Fibroblast of skin of left biceps (primary cell): ENCODE measurements at regions not wholly inside any gene's neighbourhood (a gene's known extent, or its start where the extent isn't known, plus 50 kb on each side); places are given as distances from the start of the nearest gene placed in this dataset.

Experiments used
- DNase-seq, 2 experiments: peaks; one replicate each; pipeline ENCODE4 v3.0.0-alpha.2; 2013; ENCODE audit warnings: low read depth in 2 of 2

DNA sequence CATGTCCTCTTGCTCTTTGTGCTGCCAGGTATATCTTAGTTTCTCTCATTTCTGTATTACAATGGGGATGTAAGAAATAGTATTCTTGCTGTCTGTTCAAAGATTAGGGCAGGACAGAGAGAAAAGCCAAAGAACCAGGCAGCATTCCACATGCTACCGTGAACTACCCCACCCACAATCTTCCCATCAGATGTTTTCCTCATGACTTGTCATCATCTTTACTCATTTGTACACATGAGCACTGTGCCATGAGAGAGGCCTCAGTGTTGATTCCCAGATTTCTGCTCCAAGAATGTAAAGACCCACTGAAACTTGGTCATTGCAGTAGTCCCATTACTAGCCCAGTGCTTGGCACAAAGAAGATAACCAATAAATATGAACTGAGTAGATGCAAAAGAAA, 354.6 kb upstream of the RASGEF1B start:
- DNase-seq: no peak

DNA sequence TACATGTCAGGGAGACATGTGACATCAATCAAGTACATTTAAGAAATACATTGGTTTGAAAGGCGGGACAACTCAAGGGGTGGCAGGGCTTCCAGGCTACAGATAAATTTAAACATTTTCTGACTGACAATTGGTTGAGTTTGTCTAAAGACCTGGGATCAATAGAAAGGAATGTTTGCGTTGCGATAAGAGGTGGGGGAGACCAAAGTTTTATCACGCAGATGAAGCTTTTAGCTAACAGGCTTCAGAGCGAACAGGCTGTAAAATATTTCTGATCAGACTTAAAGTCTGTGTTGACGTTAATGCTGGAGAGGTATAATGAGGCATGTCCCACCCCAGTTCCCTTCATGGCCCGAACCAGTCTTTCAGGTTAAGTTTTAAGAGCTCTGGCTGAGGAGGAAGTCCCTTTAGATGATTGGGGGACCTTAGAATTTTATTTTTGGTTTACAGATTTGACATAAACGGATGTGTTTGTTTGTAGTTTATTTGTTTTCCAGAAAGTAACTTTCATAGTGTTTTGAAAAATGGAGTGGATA, 346.7 kb upstream of the RASGEF1B start:
- DNase-seq: no peak

DNA sequence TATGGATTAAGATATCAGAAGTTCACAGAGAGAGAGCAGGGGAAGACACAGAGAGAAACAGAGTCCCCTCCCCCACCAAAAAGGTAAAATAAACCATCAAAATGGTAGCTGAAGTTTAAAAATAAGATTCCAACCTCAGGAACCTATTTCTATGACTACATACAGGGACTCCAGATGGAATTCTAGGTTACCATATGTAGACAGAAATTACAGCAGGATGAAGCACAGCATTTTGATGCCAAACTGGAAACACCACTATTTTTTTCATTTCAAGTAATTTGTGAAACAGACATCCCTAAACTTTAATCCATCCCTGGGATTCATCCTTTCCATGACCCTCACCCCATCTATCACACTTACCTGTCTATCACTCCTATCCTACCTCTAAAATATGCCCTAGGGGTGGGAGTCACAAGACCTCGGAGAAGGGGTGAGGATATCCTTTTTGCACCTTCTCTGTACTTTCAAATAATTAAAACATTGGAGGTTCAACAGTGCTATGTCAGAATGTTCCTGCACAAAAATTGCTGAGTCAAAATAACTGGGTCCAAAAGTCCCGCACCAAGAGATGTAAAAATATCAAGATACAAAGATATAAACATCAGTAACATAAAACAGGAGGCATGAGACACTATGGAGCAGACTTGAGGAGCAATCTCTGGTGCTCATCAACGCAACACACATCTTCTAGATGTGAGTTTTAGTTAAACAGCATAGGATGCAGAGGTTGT, 344.5 kb upstream of the RASGEF1B start:
- DNase-seq: no peak

DNA sequence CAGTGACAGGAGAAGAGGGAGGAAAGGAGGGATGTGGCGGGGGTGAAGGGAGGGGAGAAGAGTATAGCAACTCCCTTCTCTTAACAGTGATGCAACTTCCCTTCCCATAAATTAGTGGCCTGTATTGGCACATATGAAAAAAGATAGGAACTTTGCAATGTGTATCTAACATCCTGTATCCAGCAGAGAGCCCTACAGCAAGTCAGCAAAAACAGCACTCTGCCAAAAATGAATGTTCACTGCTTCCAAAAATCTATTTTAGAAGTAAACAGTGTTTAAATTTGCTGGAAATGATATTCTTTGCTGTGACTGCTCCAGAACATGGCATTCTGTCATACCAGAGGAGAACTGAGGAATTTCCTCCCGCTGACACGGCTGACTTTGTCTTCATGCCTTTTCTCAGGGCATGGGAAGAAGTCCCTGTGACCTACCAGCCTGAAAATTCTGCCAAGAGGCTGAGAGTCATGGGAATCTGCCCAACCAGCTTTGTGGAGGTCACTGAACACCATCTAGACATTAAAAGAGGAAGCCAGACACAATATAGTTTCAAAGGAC, 343.4 kb upstream of the RASGEF1B start:
- no peak for DNase-seq

DNA sequence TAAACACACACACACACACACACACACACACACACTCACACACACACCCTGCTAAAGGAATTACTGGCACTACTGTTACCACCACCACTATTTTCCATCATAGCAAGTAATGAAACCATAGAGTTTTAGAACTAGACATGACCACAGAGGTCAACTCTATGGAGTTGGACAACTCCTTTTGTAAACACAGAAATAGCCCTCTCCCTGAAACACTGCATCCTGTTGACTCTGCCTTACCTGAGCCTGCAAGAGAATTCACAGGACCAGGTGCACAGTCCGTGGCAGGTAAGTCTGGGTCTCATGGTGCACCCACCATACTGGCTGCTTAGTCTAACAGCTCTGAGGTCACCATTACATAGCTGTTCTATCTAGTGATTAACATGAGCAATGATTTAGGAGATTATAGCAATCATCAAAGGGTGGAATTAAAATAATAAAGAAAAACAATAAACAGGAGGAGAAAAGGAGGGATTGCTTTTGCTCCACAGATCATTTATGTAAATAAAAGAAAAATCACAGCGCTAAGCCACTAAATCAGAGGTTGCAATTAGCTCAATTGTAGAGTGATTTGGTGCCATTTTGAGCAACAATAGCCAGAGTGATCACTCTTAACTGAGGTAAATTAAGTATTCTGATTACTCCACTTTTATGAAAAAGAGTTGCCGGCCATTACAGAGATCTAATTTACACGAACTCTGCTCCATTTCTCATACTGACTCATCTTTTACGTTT, 340.0 kb upstream of the RASGEF1B start:
- no peak for DNase-seq

DNA sequence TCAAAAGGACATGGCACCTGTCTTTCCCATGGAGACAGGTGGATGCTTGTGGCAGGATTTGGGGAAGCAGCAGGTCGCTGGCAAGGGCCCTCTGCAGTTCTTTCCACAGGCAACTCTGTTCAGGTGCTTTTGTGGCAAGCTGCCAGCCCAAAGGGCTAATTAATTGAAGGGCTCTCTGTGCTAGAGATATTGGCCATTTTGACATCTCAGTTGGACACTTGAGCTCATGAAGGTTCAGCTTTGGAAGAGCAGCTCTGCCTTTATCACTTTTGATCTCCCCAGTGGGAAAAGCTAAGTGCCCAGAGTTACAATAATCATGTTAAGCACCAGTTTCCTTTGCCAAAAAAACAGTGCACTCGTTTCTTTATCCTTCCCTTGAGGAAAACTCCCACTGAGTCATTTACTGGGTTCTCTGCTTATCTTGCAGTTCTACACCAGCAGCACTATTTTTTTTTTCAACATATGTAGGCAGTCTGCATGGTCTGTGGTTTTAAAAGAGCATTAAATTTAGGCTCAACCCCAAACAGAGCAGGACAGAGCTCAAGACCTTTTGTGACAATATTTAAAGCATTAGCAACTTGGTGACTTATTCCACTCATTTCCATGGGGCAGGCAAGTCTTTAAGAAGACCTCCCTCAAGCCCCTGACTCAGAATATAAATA, 336.4 kb upstream of the RASGEF1B start:
- DNase-seq: no peak

DNA sequence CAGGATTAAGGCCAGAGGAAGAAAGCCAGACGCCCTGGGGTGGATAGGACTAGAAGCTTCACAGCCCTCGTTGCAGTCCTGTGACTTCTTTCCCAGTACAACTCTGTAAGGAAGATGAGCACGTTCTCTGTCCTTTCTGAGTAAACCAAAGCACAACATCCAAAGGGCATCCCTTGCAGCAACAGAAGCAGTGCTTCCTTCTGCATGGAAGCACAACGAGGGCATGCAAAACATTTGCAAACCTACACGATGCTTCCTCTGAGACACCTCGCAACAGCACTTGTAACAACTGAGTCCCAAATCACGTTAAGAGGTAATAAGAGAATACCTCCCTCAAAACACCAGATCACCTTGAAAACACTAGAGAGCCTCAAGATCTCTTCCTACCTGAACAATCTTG, 335.7 kb upstream of the RASGEF1B start:
- DNase-seq: no peak

DNA sequence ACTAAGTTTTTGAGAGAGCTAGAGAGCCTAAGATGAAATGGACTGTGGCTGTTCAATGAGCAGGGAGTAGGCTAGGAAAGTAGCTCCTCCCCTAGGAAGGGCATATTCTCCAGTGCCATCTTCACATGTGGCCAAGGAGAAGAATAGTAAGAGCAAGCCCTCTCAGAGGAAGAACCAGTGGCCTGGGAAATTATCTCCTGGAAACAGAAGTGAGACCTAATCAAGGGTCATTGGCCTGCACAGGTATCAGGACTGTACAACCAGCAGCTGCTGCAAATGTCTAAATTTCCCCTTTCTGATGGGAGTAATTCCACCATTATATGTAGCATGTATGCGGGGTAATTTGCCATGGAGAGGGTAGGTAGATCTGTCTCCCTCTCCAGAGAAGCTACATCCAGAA, 334.8 kb upstream of the RASGEF1B start:
- DNase-seq: no peak

DNA sequence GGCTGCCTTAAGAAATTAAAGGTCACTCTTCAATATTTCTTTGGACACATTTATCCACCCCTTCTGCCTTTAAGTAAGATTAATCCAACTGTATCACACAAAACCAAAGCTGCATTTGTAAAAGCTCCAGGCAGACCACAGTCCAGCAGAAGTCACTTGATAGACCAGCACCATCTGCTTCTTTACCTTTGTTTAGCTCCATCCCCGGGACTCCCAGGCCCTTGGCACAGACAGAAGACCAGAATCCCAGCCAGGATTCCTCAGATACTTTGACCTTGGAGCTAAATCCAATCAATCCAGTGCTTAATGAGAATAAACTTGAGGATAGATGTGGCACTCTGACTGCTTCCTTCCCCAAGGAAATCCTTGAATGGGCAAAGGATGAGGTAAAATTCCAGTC, 333.1 kb upstream of the RASGEF1B start:
- no peak for DNase-seq

DNA sequence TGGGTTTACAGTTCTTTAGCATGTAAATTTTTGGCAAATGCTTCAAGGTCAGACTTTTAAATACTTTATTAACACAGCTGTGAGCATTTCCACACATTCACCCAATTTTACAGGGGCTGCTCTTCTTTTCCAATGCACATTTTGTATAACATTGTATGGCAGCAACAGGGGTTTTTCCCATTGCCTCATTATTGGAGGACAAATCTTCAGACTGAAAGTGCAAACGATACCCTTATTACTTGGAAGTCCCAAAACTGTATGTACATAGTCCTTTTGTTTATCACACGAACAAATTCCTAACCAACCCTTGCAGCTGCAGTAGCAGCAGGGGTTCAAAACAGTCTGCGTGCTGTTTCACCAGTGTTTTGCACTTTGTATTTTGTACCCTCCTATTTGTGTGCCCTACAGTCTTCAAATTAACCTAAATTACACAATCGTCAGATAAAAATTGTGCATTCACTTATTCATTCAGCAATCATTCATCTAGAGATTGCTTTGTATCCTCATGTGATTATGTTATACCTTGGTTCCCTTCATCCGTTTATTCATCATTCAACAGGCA, 330.7 kb upstream of the RASGEF1B start:
- no peak for DNase-seq

DNA sequence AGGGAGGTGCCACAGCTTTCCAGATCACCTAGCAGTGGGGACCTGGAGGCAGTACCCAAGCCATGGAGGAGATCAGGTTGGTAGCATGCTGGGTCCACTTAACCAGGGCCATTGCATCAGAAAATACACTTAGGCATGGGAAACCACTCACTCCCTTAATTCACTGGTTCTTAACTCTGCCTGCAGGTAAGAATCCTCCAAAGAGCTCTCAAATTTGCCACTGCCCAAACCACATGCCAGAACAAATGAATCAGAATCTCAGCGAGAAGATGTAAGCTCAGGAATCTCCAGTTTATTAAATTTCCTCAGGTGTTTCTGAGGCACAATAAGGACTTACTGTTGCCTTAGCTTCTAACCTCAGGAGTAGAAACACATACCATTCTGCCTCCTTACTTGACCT, 327.7 kb upstream of the RASGEF1B start:
- DNase-seq: no peak

DNA sequence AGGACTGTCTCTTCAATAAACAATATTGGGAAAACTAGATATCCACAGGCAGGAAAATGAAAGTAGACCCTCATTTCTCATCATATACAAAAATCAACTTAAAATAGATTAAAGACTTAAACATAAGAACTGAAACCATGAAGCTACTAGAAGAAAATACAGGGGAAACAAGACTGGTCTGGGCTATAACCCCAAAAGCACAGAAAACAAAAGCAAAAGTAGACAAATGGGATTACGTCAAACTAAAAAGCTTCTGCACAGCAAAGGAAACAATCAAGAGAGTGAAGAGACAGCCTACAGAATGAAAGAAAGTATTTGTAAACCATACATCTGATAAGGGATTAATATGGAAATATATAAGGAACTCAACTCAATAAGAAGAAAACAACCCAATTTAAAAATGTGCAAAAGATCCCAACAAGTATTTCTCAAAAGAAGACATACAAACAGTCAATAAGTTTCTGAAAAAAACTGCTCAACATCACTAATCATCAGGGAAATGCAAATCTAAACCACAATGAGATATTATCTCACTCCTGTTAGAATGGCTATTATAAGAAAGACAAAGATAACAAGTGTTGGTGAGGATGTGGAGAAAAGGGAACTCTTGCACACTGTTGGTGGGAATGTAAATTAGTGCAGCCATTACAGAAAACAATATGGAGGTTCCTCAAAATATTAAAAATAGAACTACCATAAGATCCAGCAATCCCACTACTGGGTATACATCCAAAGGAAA, 325.3 kb upstream of the RASGEF1B start:
- DNase-seq: no peak

DNA sequence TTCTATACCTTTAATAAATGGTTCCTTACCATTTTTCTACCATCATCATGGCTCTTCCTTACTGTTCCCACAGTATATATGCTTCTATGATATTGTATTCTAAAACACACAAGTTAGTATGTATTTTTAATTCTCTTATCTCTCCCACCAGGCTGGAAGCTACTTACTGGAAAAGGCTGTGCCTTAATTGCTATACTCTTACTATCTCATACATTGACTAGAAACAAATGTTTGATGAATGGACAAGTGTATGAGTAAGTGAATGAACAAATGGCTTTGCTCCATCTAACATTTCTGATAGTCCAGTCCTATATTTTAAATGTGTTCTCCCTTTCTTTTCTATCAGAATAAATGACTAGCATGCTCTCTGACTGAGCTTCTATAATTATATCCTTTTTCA, 320.8 kb upstream of the RASGEF1B start:
- no peak for DNase-seq

DNA sequence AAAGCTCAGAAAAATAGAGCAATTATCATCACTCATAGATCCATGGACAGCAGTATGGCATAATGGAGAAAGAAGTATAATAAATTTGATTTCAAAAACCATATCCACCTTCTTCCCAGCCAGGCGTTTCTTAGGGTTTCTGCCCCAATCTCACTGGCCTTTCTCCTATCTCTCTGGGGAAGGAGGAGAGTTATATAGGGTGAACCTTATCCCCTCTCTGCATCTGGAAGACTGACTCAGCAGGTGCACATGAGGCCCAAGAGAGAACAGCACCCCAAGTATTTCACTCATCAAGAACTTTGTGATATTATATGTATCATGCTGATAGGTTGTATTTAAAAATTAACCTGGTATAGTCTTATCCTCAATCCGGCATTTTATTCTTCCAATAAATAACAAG, 318.8 kb upstream of the RASGEF1B start:
- no peak for DNase-seq

DNA sequence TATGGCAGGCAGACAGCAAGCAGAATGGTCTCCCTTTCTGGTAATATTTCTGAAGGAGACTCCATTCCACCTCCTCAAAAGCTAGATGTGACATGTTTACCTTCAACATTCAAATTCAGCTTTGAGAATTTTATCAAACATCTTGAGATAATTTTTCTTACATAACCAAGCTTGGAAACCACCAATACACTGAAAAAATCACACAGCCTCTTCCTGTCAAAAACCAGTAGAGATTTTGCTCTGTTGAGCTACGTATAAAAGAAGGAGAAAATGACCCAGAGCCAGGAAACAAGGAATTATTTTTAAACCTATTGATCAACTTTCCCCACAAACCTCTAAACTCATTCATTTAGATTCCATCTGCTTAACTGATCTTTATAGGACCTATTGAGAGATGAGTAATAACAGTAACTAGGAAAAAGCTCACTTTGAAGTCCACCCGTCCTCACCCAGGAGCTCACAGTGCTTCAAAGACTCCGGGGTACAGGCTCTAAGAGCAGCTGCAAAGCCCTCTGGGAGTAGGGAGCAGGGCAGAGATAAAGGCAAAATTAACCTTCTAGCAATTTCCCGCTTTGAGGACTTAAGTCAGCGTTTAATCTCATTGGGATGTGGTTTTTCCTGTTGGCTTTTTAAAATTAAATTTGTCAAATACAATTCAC, 318.2 kb upstream of the RASGEF1B start:
- no peak for DNase-seq

DNA sequence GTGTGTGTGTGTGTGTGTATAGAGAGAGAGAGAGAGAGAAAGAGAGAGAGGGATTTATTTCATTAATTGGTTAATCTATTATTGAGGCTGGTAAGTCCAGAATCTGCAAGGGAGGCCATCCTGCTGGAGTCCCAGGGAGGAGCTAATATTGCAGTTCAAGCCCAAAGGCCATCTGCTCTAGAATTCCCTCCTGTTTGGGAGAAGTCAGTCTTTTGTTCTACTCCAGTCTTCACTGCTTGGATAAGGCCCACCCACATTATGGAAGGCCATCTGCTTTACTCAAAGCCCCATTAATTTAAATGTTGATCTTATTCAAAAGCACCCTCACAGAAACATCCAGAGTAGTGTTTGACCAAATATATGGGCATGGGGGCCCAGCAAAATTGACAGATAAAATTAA, 317.5 kb upstream of the RASGEF1B start:
- no peak for DNase-seq

DNA sequence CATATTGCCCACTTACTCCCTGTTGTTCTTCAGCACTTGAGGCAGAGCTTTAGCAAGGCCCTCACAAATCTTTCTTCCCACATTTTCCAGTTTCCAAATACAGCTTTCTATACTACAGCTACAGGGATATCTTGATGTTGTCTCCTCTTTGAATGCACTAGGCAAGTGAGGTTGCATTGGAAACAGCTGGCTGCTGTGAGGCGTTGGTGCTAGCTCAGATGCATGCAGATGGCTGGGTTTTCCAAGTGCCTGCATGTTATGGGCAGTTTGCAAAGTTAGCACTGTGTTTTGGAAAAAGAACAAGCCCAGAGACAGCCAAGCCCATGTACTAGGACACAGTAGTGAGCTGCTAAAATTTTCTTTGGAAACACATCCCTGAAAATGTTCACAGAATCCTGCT, 315.1 kb upstream of the RASGEF1B start:
- DNase-seq: no peak

DNA sequence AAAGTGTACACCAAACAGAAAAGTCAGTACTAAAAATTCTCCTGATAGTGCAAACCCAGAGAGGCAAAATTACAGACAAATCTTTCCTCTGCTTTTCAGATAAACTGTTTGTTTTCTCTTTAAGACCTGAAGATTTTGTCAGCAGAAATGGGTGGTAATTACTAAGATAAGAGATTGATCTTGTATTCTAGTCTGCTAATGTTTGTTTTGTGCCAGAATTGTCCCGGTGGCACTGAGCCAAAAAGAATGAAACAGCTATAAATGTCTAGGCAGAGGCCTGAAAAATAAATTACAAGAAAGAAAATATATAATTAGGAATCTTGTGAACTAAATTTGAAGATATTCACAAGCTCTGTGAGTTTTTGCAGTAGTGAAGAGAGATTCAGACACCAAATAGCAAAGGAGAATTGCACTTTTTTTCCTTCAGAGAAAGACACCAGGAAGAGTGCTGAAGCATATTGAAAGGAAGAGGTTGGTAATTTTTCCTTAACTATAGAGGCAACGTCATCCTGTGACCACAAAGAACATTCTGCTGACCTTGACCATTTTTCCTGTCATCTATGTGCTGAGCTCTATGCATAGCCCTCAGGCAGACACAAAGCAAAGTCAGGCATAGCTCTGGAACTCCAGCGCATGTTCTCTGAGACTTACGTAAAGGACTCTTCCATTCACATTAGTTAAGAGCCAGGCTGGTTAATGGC, 314.5 kb upstream of the RASGEF1B start:
- no peak for DNase-seq

DNA sequence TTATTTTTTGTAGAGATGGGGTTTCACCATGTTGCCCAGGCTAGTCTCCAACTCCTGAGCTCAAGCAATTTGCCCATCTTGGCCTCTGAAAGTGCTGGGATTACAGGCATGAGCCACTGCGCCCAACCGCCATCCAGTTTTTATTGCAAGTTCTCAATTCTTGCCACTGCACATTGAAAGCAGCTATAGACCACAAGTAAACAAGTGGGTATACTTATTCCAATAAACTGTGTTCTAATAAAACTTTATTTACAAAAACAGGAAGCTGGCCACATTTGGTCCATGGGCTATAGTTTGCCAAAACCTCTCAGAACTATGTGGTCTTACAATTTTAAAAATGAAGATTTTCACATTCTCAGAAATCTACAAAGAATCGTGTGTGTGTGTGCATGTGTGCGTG, 313.6 kb upstream of the RASGEF1B start:
- no peak for DNase-seq

DNA sequence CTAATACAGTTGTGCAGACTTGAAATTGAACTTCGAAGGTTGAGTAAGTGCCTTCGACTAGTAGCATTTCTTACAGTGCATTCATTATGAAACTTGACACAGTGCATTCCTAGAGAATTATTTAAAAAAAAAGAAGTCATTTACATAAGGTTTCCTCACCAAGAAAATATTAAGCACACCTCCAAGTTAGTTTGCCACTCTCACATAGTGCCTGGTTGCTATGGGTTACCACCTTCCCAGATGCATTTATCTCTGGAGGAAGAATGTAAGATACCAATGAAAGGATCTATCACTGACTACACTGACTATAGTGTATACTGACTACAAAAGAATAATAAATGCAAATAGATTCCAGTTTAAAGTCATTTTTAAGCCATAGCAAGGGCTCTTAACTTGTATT, 311.9 kb upstream of the RASGEF1B start:
- DNase-seq: no peak
